ENCODE measurements at regions not wholly inside any gene's neighbourhood (a gene's known extent, or its start where the extent isn't known, plus 50 kb on each side); places are given as distances from the start of the nearest gene placed in this dataset.
A peak's percentile ranks its signal among the peaks of the same experiment; 100 is the strongest.

- CTCF ChIA-PET: interaction anchor here (1.0 to 4.1 kb wide), 6 partner anchors 8 to 1326 kb away, joined by 3 to 13 read pairs (median 6); no protein-coding TSS in a partner anchor
- POLR2A ChIA-PET: no interaction called here
- DNase-seq (ENCODE audit: extremely low spot score): no peak
- no peak for TF ChIP-seq CTCF (IDR thresholded peaks at IDR 0.05; ENCODE audit: control extremely low read depth, extremely low read depth, low read depth, missing control alignments)
Observed at GRCh38 chr1:58158506-58159433, 387.8 kb downstream of the OMA1 start.

- POLR2A ChIA-PET: no interaction called here
- DNase-seq (ENCODE audit: extremely low spot score): no peak
- CTCF ChIA-PET: interaction anchor here (1.0 to 4.1 kb wide), 6 partner anchors 9 to 1326 kb away, joined by 3 to 13 read pairs (median 6); no protein-coding TSS in a partner anchor
- no peak for TF ChIP-seq CTCF (IDR thresholded peaks at IDR 0.05; ENCODE audit: control extremely low read depth, extremely low read depth, low read depth, missing control alignments)
Observed at GRCh38 chr1:58158016-58158415, 388.5 kb downstream of the OMA1 start.

GRCh38 chr1:58157256-58157655, 389.3 kb downstream of the OMA1 start:
- no peak for DNase-seq (ENCODE audit: extremely low spot score)
- TF ChIP-seq CTCF (IDR thresholded peaks at IDR 0.05; ENCODE audit: control extremely low read depth, extremely low read depth, low read depth, missing control alignments): no peak
- POLR2A ChIA-PET: no interaction called here
- CTCF ChIA-PET: interaction anchor here (1.0 to 4.1 kb wide), 7 partner anchors 10 to 1325 kb away, joined by 3 to 13 read pairs (median 4); no protein-coding TSS in a partner anchor

GRCh38 chr1:58156831-58157230, 389.7 kb downstream of the OMA1 start:
- no peak for DNase-seq (ENCODE audit: extremely low spot score)
- no peak for TF ChIP-seq CTCF (IDR thresholded peaks at IDR 0.05; ENCODE audit: control extremely low read depth, extremely low read depth, low read depth, missing control alignments)
- ChIA-PET POLR2A (no interaction called here), CTCF (interaction anchor here (1.1 to 4.1 kb wide), 6 partner anchors 8 to 1336 kb away, joined by 3 to 13 read pairs (median 6); no protein-coding TSS in a partner anchor)

GRCh38 chr1:58156124-58156468, 390.4 kb downstream of the OMA1 start:
- CTCF ChIA-PET: interaction anchor here (1.1 to 4.1 kb wide), 4 partner anchors 9 to 1335 kb away, joined by 3 to 13 read pairs (median 4); no protein-coding TSS in a partner anchor
- TF ChIP-seq CTCF (IDR thresholded peaks at IDR 0.05; ENCODE audit: control extremely low read depth, extremely low read depth, low read depth, missing control alignments): no peak
- DNase-seq (ENCODE audit: extremely low spot score): peak; percentile 22
- POLR2A ChIA-PET: no interaction called here

GRCh38 chr1:58155418-58156123, 391.0 kb downstream of the OMA1 start:
- peak; percentile 15 for TF ChIP-seq CTCF (IDR thresholded peaks at IDR 0.05; ENCODE audit: control extremely low read depth, extremely low read depth, low read depth, missing control alignments)
- DNase-seq (ENCODE audit: extremely low spot score): no peak
- POLR2A ChIA-PET: no interaction called here
- CTCF ChIA-PET: interaction anchor here (1.1 to 4.1 kb wide), 5 partner anchors 9 to 1335 kb away, joined by 3 to 13 read pairs (median 3); no protein-coding TSS in a partner anchor

Data from GM10248 (cell line).